Vagina (tissue), 2 donors: ENCODE measurements at regions not wholly inside any gene's neighbourhood (a gene's known extent, or its start where the extent isn't known, plus 50 kb on each side); places are given as distances from the start of the nearest gene placed in this dataset.

ENCODE experiments used
- DNase-seq, 2 donors: peaks; one replicate each; pipeline ENCODE4 v3.0.0-alpha.2; 2017; ENCODE audit errors: extremely low spot score in 2 of 2
- H3K27ac ChIP-seq: fragments of 200-600 bp; sonication (generic); one replicate; pipeline ENCODE4 v1.5.1; 2019
- H3K27me3 ChIP-seq: fragments of 200-600 bp; sonication (generic); one replicate; pipeline ENCODE4 v1.5.1; 2019
- H3K36me3 ChIP-seq, 2 donors: fragments of 200-600 bp; sonication (generic); one replicate each; pipeline ENCODE4 v1.5.1; 2017 to 2019
- H3K4me1 ChIP-seq: fragments of 200-600 bp; sonication (generic); one replicate; pipeline ENCODE4 v1.5.1; 2019
- H3K4me3 ChIP-seq, 2 donors: fragments of 200-600 bp; sonication (generic); 1 replicate in 1 of 2; 2 replicates in 1 of 2; pipeline ENCODE4 v1.5.1; 2016 to 2019
- H3K9me3 ChIP-seq: fragments of 200-600 bp; sonication (generic); one replicate; pipeline ENCODE4 v1.5.1; 2019
- POLR2A ChIP-seq, 2 donors: fragments of 450-650 bp; IDR thresholded peaks; one replicate each; pipeline ENCODE4 v1.6.1; 2017; ENCODE audit warnings: antibody characterized with exemption in 2 of 2, mild to moderate bottlenecking in 2 of 2, moderate library complexity in 2 of 2
- POLR2AphosphoS5 ChIP-seq, 2 donors: sonication (generic); formaldehyde crosslinking; IDR thresholded peaks; one replicate each; pipeline ENCODE4 v1.9.0; 2017; ENCODE audit warnings: antibody characterized with exemption in 2 of 2, mild to moderate bottlenecking in 2 of 2, low read depth in 1 of 2; ENCODE audit not compliant: insufficient read depth in 1 of 2
- intact Hi-C: fragments of 100-400 bp; cut with DNase I; formaldehyde crosslinking; loops from one replicate; pipeline ENCODE4 v1.15.1; 2023
- TF ChIP-seq, protein P1 (sequence below), 3 experiments: fragments of 450-650 bp in 2 of 3; fragments of 200-600 bp in 1 of 3; sonication (generic) in 1 of 3; IDR thresholded peaks; one replicate each; pipeline ENCODE4 v1.5.1; 2017 to 2019; ENCODE audit warnings: antibody characterized with exemption in 3 of 3, mild to moderate bottlenecking in 2 of 3, moderate library complexity in 2 of 3

DNA sequence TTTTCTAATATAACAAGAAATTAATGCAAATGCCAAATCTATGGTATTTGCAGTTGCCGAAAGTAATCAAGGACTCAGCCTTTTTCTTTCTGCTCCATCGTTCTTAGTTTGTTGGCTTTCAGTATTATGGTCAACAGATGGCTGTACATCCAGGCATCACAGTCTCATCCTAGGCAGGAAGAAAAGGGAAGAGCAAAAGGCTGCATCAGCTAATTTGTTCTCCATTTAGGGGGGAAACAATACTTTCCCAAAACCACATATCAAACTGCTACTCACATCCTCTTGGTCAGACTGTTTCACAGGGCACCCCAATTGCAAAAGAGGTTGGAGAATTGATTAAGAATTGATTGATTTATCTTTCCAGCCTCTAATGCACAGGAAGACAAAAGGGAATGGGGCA, 89.3 kb downstream of the MDH1 start:
- no peak for TF ChIP-seq POLR2A (IDR thresholded peaks at IDR 0.05)
- TF ChIP-seq, protein P1, sequence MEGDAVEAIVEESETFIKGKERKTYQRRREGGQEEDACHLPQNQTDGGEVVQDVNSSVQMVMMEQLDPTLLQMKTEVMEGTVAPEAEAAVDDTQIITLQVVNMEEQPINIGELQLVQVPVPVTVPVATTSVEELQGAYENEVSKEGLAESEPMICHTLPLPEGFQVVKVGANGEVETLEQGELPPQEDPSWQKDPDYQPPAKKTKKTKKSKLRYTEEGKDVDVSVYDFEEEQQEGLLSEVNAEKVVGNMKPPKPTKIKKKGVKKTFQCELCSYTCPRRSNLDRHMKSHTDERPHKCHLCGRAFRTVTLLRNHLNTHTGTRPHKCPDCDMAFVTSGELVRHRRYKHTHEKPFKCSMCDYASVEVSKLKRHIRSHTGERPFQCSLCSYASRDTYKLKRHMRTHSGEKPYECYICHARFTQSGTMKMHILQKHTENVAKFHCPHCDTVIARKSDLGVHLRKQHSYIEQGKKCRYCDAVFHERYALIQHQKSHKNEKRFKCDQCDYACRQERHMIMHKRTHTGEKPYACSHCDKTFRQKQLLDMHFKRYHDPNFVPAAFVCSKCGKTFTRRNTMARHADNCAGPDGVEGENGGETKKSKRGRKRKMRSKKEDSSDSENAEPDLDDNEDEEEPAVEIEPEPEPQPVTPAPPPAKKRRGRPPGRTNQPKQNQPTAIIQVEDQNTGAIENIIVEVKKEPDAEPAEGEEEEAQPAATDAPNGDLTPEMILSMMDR (IDR thresholded peaks at IDR 0.05) = no peak
- no peaks in the 10 kb centered on the region for H3K36me3 ChIP-seq
- DNase-seq = no peak
- intact Hi-C loops = no loop called here
- H3K9me3 ChIP-seq = no peaks in the 10 kb centered on the region
- H3K27ac ChIP-seq = no peak overlapping the region
- no peaks in the 10 kb centered on the region for H3K4me1 ChIP-seq
- H3K4me3 ChIP-seq = no peak overlapping the region
- no peaks in the 10 kb centered on the region for H3K27me3 ChIP-seq

DNA sequence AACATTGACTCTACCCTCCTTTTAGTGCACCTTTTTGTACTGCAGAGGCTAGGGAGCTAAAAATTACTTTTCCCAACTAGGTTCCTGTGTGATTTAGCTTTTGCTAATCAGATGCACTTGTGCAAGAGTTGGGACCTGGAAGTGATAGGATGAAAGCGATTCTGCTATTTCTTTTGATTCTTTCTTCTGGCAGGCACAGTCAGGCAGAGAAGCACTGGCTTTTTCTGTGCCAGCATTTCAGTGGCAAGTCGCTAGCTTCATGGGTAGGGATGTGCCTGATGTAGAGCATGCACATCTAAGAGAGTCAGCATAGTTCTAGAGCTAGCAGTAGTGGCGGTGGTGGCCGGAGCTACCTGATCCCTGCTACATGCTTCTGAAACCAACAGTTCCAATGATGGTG, 89.8 kb downstream of the MDH1 start:
- H3K27ac ChIP-seq = no peak overlapping the region
- intact Hi-C loops = no loop called here
- no peak for DNase-seq
- no peak overlapping the region for H3K4me3 ChIP-seq
- TF ChIP-seq POLR2AphosphoS5 (IDR thresholded peaks at IDR 0.05; ENCODE audit: insufficient read depth in 1 of 2, low read depth in 1 of 2) (no peak), POLR2A (IDR thresholded peaks at IDR 0.05) (no peak)
- TF ChIP-seq, protein P1 (IDR thresholded peaks at IDR 0.05) = no peak
- H3K27me3 ChIP-seq = no peaks in the 10 kb centered on the region
- H3K36me3 ChIP-seq = no peaks in the 10 kb centered on the region
- no peaks in the 10 kb centered on the region for H3K4me1 ChIP-seq
- H3K9me3 ChIP-seq = no peaks in the 10 kb centered on the region

DNA sequence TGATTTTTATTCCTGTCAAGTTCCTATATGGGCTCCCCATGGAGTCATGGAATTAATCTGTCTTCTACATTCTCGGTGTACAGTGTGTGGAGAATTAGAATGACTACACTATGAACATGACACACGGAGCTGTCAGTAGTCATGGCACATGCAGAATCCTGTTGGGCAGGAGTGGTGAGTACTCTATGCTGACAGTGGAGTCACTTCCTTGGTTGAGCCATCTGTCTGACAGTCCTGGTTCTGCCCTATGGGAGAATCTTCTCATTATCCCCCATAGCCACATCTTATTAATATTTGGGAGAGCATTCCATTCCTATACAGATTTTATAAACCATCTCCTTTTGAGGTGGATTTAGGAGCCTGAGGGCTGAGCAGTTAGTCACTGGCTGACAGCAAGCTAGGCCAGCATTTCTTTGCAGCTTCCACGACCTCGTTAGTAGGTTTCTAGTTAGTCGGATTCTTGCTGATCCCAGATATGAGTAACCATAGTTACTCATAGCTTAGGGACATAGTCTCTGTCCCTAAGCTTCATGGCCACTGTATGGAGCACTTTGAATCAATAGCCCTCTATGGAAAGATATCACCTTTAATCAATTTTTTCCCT, 90.6 kb downstream of the MDH1 start:
- peak in 1 of 2 donors; percentile 51 for TF ChIP-seq POLR2AphosphoS5 (IDR thresholded peaks at IDR 0.05; ENCODE audit: insufficient read depth in 1 of 2, low read depth in 1 of 2)
- TF ChIP-seq, protein P1 (IDR thresholded peaks at IDR 0.05) = no peak
- no peaks in the 10 kb centered on the region for H3K36me3 ChIP-seq
- intact Hi-C loops = no loop called here

DNA sequence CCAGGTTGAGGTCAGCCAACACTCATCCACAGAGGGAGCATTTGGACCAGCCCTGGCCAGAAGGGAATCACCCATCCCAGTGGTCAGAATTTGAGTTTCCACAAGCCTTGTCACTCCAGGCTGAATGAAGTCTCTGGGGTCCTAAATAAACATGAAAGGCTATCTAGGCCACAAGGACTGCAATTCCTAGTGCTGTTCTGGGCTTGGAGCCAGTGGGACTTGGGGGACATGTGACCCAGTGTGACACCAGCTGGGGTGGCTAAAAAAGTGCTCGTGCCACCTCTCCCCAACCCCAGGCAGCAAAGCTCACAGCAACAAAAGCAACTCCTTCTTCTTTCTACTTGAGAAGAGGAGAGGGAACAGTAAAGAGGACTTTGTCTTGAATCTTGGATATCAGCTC, 91.7 kb downstream of the MDH1 start:
- H3K36me3 ChIP-seq = no peaks in the 10 kb centered on the region
- DNase-seq = no peak
- no peaks in the 10 kb centered on the region for H3K9me3 ChIP-seq
- no peaks in the 10 kb centered on the region for H3K4me1 ChIP-seq
- H3K4me3 ChIP-seq = no peak overlapping the region
- no peaks in the 10 kb centered on the region for H3K27me3 ChIP-seq
- TF ChIP-seq POLR2AphosphoS5 (IDR thresholded peaks at IDR 0.05; ENCODE audit: insufficient read depth in 1 of 2, low read depth in 1 of 2) = no peak
- TF ChIP-seq, protein P1 (IDR thresholded peaks at IDR 0.05) = no peak
- TF ChIP-seq POLR2A (IDR thresholded peaks at IDR 0.05) = no peak
- H3K27ac ChIP-seq = no peak overlapping the region
- intact Hi-C loops = no loop called here

More for the DNA sequence above, 90.6 kb downstream of the MDH1 start:
- Histone ChIP-seq H3K4me1 (no peaks in the 10 kb centered on the region), H3K4me3 (no peak overlapping the region), H3K27ac (no peak overlapping the region), H3K27me3 (no peaks in the 10 kb centered on the region), H3K9me3 (no peaks in the 10 kb centered on the region)
- DNase-seq = no peak

DNA sequence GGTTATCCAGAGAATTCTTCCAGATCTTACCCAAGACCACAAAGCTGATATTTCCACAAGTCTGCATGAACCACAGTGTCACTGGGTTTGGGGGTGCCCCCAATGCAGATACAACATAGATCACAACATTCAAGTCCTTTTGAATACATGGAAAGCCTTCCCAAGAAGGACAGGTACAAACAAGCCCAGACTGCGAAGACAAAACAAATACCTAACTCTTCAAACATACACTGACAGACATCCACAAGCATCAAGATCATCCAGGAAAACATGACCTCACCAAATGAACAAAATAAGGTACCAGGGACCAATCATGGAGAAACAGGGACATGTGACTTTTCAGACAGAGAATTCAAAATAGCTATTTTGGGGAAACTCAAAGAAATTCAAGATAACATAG, 93.1 kb downstream of the MDH1 start:
- Histone ChIP-seq H3K4me3 (no peak overlapping the region), H3K27ac (no peak overlapping the region), H3K4me1 (no peaks in the 10 kb centered on the region), H3K27me3 (no peaks in the 10 kb centered on the region), H3K9me3 (no peaks in the 10 kb centered on the region), H3K36me3 (no peaks in the 10 kb centered on the region)
- no peak for DNase-seq
- intact Hi-C loops = no loop called here
- TF ChIP-seq, protein P1 (IDR thresholded peaks at IDR 0.05) = no peak
- TF ChIP-seq POLR2A (IDR thresholded peaks at IDR 0.05) (no peak), POLR2AphosphoS5 (IDR thresholded peaks at IDR 0.05; ENCODE audit: insufficient read depth in 1 of 2, low read depth in 1 of 2) (no peak)
